Activated T-helper 1 cell treated with anti-CD3 and anti-CD28 coated beads, Interleukin-2, amount 50 U/mL, for 16 hours (primary cell): ENCODE measurements at regions not wholly inside any gene's neighbourhood (a gene's known extent, or its start where the extent isn't known, plus 50 kb on each side); places are given as distances from the start of the nearest gene placed in this dataset.
"Not testable (repeated sequence)": the region's sequence is repeated elsewhere in the genome, so short reads cannot be mapped to it uniquely, and the experiment has no call there.

ENCODE experiments used
- DNase-seq, 2 donors: peaks; one replicate each; pipeline ENCODE4 v3.0.0-alpha.2; 2020; ENCODE audit warnings: low read depth in 1 of 2, low spot score in 1 of 2

GRCh38 chr5:142408981-142409481, 84.2 kb upstream of the SPRY4 start:
- no peak for DNase-seq

DNA sequence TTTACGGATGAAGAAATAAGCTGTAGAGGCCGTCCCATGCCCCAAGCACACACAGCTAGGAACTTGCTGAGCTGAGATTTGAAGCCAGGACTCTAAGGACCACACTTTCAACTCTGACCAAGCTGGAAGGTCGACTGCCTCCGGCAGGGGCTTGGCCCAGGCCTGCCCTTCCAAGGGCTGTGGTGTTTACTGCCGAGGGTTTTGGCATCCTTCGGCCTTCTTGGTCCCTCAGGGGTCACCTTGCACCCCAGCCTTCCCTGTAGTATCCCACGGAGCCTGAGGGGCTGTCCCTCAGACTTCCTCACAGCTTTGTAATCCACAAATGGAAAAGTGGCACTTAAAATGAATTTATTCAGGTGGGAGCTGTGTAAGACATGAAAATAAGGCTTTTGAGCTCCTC, 83.7 kb upstream of the SPRY4 start:
- no peak for DNase-seq

DNA sequence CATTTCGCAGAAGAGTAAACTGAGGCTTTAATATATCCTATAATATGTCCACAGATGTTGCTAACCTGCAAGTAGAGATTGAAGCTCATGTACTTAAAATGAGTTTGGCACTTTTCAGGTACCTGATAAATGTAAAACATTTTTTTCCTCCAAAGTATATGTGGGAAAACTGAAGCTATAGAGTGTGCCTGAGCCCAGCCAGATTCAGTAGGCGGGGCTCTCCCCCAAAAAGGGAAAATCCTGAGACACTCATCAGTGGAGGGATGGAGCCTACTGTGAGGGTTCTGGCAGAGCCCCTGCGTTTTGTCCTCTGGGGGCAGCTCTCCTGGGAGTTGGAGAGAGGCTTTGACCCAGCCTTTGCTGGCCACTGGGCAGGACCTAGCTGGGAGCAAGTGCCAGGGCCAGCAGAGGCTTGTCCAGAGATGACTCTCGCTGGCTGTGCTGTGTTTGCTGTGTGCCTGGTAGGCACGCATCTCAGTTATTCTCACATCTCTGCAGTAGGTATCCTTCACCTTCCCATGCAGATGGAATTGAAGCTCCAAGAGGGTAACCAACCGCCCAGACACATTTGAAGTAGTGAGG, 81.1 kb upstream of the SPRY4 start:
- DNase-seq: no peak

DNA sequence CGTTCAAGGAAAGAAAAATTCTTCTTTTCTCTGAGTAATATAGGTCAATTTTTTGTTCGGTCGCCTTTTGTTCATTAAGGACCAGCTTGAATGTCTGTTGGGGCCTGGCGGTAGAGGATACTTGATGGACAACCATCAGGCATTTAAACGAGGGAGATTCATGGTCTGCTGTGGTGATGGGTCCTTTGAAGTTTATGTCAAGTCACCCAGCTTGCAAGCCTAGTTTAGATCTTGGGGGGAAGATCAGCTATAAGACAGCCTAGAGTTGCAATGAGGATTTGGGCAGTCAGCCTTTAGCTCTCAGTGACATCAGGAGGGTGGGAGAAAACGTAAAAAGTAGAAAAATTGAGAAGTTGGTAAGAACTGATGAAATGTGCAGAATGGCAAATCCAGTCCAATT, 80.2 kb upstream of the SPRY4 start:
- DNase-seq: no peak

DNA sequence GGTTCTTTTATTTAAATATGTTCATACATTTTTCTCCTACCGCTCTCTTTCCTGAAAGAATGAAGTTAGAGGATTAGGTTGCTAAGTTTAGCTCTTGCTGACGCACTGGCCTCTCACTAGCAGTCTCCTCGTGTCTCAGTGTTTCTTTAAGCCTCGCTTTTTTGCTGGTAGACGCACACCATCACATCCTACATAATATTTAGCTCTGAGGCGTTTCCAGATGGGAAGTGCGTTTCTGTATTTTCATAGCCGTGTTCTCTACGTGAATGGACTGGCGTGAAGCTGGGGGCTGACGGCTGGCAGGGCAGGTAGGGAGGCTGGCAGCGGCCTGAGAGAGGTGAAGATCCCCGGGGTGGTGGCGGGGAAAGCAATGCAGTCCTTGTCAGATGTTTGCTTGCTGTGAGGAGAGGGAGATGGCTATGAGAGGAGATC, 79.2 kb upstream of the SPRY4 start:
- no peak for DNase-seq

DNA sequence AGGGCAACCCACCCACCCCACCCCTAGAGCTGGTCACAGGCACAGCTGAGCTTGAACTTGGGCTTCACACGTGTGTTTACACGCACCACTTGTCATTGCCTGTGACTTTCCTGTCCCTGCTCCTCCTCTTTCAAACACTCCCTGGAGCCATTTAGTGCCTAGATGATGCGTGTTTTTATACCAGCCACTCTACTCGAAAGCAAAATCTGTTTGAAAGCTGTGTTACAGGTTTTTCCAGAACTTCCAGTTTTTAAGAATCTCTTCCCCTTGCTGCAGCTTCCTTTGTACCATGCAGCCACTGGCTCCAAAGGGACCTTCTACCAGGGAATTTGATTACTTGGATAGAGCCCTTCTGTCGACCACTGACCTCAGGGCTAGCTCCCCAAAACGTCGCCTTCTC, 78.8 kb upstream of the SPRY4 start:
- DNase-seq: no peak

- no peak for DNase-seq
Observed at GRCh38 chr5:142402752-142403318, 78.0 kb upstream of the SPRY4 start.

GRCh38 chr5:142400415-142400814, 75.6 kb upstream of the SPRY4 start:
- DNase-seq: no peak

DNA sequence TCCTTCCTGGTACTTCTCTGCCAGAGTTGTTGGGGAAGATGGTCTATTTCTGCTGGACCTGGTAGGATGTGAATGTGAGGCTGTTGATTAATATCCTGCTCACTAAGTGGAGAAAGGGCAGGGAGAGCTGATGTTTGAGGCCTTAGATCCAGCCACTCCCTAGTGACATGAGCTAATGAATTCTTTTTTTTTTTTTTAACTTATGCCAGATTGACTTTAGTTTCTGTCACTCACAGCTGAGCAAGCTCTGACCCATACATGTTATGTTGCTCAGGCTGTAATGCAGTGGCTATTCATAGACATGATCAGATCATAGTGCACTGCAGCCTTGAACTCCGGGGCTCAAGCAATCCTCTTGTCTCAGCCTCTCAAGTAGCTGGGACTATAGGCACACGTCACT, 75.1 kb upstream of the SPRY4 start:
- DNase-seq: no peak

- no peak for DNase-seq
Observed at GRCh38 chr5:142398730-142399055, 73.9 kb upstream of the SPRY4 start.

GRCh38 chr5:142398011-142398729, 73.3 kb upstream of the SPRY4 start:
- DNase-seq: not testable (repeated sequence)

GRCh38 chr5:142397178-142397577, 72.4 kb upstream of the SPRY4 start:
- DNase-seq: no peak

GRCh38 chr5:142396436-142397038, 71.7 kb upstream of the SPRY4 start:
- no peak for DNase-seq

- DNase-seq: no peak
Observed at GRCh38 chr5:142395334-142395733, 70.5 kb upstream of the SPRY4 start.

- no peak for DNase-seq
Observed at GRCh38 chr5:142391058-142391845, 66.4 kb upstream of the SPRY4 start.

- DNase-seq: no peak
Observed at GRCh38 chr5:142390334-142390733, 65.5 kb upstream of the SPRY4 start.

GRCh38 chr5:142388696-142389095, 63.9 kb upstream of the SPRY4 start:
- no peak for DNase-seq

DNA sequence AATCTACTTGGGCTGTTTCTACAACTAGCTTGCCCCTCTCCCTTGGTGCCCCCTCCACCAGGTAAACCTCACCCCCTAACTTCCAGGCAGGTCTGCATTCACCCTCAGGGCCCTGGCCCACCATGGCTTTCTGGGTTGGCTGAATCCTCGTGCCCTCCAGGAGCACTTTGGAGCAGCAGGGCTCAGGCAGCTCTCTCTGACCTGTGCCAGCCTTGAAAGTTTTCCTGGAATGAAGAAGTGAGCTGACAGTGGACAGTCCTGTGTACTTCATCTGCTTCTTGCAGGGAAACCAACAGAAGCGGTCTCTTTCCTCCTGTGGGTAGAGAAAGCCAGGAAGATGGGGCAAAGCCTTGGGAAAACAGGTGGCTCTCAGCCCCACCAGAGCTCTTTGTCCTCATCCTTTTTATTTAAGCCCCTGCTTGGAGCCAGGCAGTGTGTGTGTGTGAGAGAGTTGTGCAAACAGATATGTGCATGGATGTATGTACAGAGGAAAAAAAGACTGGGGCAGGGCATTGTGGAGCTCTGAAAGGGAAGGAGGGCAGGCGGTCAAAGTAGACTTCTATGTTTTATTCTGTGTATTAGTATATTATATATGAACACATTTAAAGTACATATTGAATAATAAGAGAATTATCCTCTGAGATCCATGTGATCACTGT, 62.3 kb upstream of the SPRY4 start:
- no peak for DNase-seq

DNA sequence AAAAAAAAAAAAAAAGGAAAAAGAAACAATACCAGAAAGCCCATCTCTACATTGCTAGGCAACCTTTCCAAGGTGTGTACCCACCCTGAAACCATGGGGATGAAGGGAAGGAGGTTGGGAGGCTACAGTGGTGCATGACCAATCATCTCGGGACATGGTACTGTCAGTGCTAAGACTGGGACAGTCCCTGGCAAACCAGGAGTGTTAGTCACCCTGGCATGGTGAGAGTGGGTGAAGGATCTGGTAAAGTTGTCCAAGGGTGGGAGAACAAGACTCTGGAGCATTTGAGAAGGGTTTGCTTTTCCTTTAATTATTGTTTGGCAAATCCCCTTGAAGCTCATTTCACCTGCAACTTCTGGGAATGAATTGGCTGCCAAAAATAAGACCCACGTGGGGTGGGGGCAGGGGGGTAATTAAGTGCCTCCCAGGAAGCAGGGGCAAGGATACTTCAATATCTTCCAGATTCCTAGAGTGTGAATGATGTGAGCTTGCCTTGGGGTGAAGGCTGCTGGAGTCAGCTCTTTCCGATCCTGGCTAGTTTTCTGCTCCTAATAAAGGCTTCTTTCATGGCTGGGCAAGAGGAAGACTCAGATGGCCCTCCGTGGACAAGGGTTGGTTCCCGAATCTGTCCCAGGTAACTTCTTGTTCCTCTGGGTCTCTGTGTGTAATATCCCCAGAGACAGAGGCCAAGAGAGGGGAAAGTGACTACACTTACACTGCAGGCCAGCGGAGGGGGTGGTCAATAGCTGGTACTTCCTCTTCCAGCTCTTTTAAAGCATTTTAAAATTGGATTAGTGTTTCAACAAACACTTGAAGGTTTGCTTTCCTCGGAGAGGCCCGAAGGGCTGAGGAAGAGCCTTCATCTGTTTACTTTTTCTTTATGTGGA, 61.6 kb upstream of the SPRY4 start:
- no peak for DNase-seq

DNA sequence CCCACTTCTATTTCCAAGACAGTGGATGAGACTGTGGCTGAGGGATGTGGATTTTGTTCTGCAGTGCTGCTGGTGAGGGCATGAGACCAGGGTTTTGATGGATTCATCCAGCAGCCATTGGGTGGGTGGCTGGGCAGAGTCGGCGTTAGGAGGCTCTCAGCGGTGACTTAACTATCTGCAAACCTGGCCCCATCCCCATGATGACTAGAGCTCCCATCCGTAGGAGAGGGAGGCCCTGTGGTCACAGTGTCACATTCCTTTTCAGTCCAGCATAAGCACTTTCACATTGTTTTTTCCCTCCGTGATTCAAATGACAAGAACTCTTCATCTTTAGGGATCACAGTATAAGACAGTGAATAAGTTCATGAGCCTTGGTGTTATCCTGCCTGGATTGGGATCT, 60.4 kb upstream of the SPRY4 start:
- no peak for DNase-seq
